ENCODE measurements at regions not wholly inside any gene's neighbourhood (a gene's known extent, or its start where the extent isn't known, plus 50 kb on each side); places are given as distances from the start of the nearest gene placed in this dataset.

- H3K4me3 ChIP-seq (ENCODE audit: low read length) = no peak overlapping the region
- no peak for TF ChIP-seq ZNF274 (IDR thresholded peaks at IDR 0.05; ENCODE audit: low read depth, low read length)
Measured at GRCh38 chr10:64458306-64458705, 937.1 kb downstream of the REEP3 start.

GRCh38 chr10:64463406-64463805 lies 942.2 kb downstream of the REEP3 start:
- no peak overlapping the region for H3K4me3 ChIP-seq (ENCODE audit: low read length)
- no peak for TF ChIP-seq ZNF274 (IDR thresholded peaks at IDR 0.05; ENCODE audit: low read depth, low read length)

- TF ChIP-seq ZNF274 (IDR thresholded peaks at IDR 0.05; ENCODE audit: low read depth, low read length) = no peak
- H3K4me3 ChIP-seq (ENCODE audit: low read length) = no peak overlapping the region
Measured at GRCh38 chr10:64465653-64466052, 944.5 kb downstream of the REEP3 start.

DNA sequence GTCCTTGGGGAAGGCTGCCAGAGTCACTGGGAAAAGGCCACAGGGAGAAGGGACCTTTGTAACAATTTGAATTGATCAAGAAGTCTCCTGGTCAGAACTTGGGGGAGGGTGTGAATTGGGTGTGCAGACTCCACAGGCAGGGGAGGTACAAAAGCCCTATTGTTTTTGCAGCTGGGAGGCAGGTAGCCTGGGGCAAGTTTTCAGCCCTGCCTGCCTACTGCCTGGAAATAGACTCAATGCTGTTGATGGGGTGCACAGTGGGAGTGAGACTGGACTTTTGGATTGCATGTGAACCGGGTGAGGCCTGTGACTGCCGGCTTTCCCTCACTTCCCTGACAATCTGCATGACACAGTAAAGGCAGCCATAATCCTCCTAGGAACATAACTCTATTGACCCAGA lies 947.0 kb downstream of the REEP3 start:
- no peak overlapping the region for H3K4me3 ChIP-seq (ENCODE audit: low read length)
- TF ChIP-seq ZNF274 (IDR thresholded peaks at IDR 0.05; ENCODE audit: low read depth, low read length) = no peak

DNA sequence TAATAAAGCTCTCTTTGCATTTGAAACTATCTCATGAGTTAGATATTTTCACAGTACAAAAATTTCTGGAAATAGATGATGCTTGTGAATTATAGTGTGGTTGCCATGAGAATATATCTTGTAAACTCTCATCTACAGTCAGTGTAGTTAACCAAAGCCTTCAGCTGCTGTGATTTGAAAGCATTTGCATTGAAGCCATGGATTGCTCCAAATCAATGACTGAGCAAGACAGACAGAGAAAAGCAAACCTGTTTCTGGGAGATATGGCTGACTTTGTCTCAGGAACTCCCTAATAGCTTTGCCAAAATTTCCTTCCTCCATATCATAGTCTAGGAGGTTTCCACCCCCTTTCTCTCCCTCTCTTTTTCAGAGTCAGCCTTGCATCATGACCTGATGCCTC lies 955.3 kb downstream of the REEP3 start:
- no peak overlapping the region for H3K4me3 ChIP-seq (ENCODE audit: low read length)
- TF ChIP-seq ZNF274 (IDR thresholded peaks at IDR 0.05; ENCODE audit: low read depth, low read length) = no peak

- no peak for TF ChIP-seq ZNF274 (IDR thresholded peaks at IDR 0.05; ENCODE audit: low read depth, low read length)
- H3K4me3 ChIP-seq (ENCODE audit: low read length) = no peak overlapping the region
Measured at GRCh38 chr10:64477791-64478190, 956.6 kb downstream of the REEP3 start.

- H3K4me3 ChIP-seq (ENCODE audit: low read length) = no peak overlapping the region
- no peak for TF ChIP-seq ZNF274 (IDR thresholded peaks at IDR 0.05; ENCODE audit: low read depth, low read length)
Measured at GRCh38 chr10:64484811-64485330, 963.7 kb downstream of the REEP3 start.

GRCh38 chr10:64486149-64486548 lies 964.9 kb downstream of the REEP3 start:
- TF ChIP-seq ZNF274 (IDR thresholded peaks at IDR 0.05; ENCODE audit: low read depth, low read length) = no peak
- H3K4me3 ChIP-seq (ENCODE audit: low read length) = no peak overlapping the region

DNA sequence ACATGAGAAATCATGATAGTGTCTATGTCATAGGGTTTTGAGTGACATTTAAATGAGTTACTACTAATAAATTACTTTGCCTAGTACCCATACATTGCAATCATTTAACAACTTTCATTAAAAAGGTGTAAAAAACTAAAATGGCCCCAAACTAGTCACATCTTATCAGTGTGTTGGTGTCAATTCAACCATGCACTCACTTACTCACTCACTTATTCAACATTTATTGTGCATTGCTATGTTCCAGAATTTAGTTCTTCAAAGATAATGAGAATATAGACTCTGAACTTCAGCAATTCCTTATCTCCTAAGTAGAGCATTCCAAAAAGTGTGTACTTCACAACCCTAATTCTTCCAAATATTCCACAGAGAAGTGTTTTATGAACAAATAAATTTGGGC lies 965.7 kb downstream of the REEP3 start:
- no peak for TF ChIP-seq ZNF274 (IDR thresholded peaks at IDR 0.05; ENCODE audit: low read depth, low read length)
- H3K4me3 ChIP-seq (ENCODE audit: low read length) = no peak overlapping the region

GRCh38 chr10:64494901-64495300 lies 973.7 kb downstream of the REEP3 start:
- no peak for TF ChIP-seq ZNF274 (IDR thresholded peaks at IDR 0.05; ENCODE audit: low read depth, low read length)
- H3K4me3 ChIP-seq (ENCODE audit: low read length) = no peak overlapping the region

GRCh38 chr10:64497306-64497705 lies 976.1 kb downstream of the REEP3 start:
- TF ChIP-seq ZNF274 (IDR thresholded peaks at IDR 0.05; ENCODE audit: low read depth, low read length) = no peak
- H3K4me3 ChIP-seq (ENCODE audit: low read length) = no peak overlapping the region

DNA sequence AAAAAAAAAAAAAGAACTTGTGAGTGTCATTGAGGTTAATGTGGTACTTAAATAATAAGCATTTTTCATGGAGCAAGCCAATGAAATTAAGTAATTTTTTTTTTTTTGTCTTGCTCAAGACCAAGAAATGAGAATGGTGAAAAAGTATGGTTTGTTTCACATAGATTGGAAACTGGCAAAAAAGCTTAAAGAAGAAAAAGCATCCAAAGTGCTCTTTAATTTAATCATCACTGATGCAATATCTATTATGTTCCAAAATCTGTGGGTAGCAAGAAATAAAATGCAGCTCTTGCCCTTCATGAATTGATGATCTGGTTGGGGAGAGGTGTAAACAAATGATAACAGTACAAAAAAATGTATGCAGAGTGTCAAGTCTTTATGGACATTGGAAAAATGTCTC lies 980.6 kb downstream of the REEP3 start:
- no peak overlapping the region for H3K4me3 ChIP-seq (ENCODE audit: low read length)
- TF ChIP-seq ZNF274 (IDR thresholded peaks at IDR 0.05; ENCODE audit: low read depth, low read length) = no peak

DNA sequence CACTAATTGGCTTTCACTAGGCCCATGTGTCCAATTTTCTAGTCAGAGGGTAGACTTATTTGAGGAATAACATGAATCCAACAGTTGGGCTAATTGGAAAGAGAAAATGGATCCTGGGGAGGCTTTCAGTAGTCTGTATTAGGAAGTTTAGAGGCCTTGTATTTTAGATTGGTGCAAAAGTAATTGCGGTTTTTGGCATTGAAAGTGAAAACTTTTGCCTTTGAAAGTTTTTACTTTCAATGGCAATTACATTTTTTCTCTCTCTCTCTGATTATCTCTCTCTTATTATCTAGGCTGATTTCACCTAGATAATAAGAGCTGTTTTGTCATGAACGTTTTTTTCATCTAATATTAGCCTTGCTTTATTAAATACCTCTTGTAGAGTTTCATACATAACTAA lies 981.7 kb downstream of the REEP3 start:
- no peak for TF ChIP-seq ZNF274 (IDR thresholded peaks at IDR 0.05; ENCODE audit: low read depth, low read length)
- H3K4me3 ChIP-seq (ENCODE audit: low read length) = no peak overlapping the region

- no peak for TF ChIP-seq ZNF274 (IDR thresholded peaks at IDR 0.05; ENCODE audit: low read depth, low read length)
- no peak overlapping the region for H3K4me3 ChIP-seq (ENCODE audit: low read length)
Measured at GRCh38 chr10:64503429-64503828, 982.2 kb downstream of the REEP3 start.

DNA sequence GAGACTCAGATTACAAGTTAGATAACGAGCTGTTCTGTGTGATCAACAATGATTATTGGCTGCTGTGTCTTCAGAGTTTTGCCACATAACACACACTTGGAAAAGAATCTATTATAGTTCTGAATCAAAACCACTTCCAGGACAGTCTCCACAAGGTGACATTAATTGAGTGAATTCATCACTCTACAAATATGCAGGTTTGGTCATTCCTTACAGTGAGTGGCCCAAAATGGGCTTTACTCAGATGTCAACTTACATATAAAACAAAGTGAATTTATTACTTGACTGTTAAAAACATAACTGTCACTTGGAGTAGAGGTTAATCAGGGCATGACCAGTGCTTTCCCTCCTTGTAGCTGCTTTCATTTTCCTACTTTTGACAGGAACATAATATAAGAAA lies 984.3 kb downstream of the REEP3 start:
- no peak overlapping the region for H3K4me3 ChIP-seq (ENCODE audit: low read length)
- no peak for TF ChIP-seq ZNF274 (IDR thresholded peaks at IDR 0.05; ENCODE audit: low read depth, low read length)

- no peak overlapping the region for H3K4me3 ChIP-seq (ENCODE audit: low read length)
- no peak for TF ChIP-seq ZNF274 (IDR thresholded peaks at IDR 0.05; ENCODE audit: low read depth, low read length)
Measured at GRCh38 chr10:64506963-64507362, 985.8 kb downstream of the REEP3 start.

Data from GM08714 (cell line).